ENCODE measurements at regions not wholly inside any gene's neighbourhood (a gene's known extent, or its start where the extent isn't known, plus 50 kb on each side); places are given as distances from the start of the nearest gene placed in this dataset.

- Histone ChIP-seq H3K36me3 (ENCODE audit: control insufficient read depth in 2 of 2, extremely low read depth in 1 of 2, insufficient read depth in 2 of 2, low read length in 2 of 2) (no peaks in the 10 kb centered on the region), H3K9me3 (replicated peaks; ENCODE audit: control insufficient read depth, insufficient read depth, low read length) (no peaks in the 10 kb centered on the region), H4K20me1 (replicated peaks; ENCODE audit: control insufficient read depth, extremely low read depth, insufficient read depth, low read length) (no peaks in the 10 kb centered on the region), H2AFZ (ENCODE audit: low read depth, low read length) (no peak overlapping the region), H3K4me1 (ENCODE audit: control insufficient read depth, extremely low read depth, insufficient read depth, low read length) (peaks cover 4% of the 10 kb centered on the region), H3K9me1 (replicated peaks; ENCODE audit: control insufficient read depth, extremely low read depth, insufficient read depth, low read length) (no peaks in the 10 kb centered on the region), H3K27ac (ENCODE audit: insufficient read depth, low read depth, low read length) (no peak overlapping the region), H3K4me2 (ENCODE audit: insufficient read depth, low read length) (no peak overlapping the region), H3K79me2 (ENCODE audit: control insufficient read depth, insufficient read depth, low read length) (no peaks in the 10 kb centered on the region), H3K27me3 (ENCODE audit: control insufficient read depth in 2 of 2, insufficient read depth in 2 of 2, low read length in 2 of 2) (no peaks in the 10 kb centered on the region), H3K4me3 (replicated peaks in 1 of 3; ENCODE audit: insufficient read depth in 1 of 3, low read depth in 1 of 3, low read length in 3 of 3) (no peak overlapping the region), H3K9ac (replicated peaks; ENCODE audit: extremely low read depth, insufficient read depth, low read length) (no peak overlapping the region)
- no peak for DNase-seq (ENCODE audit: low read depth, low spot score)
- BruUV-seq (replicated peaks), result no TSS peak
- ChIA-PET POLR2A (interaction anchor here (1.7 to 1.8 kb wide), 2 partner anchors 605 to 1420 kb away, joined by 5 read pairs; partner anchors contain the start of gene MAFB), CTCF (interaction anchor here (0.5 to 9.9 kb wide), 24 partner anchors 10 to 1723 kb away, joined by 3 to 157 read pairs (median 4); partner anchors contain the start of gene MAFB)
- TF ChIP-seq MYC (IDR thresholded peaks at IDR 0.05; ENCODE audit: low read depth, low read length) (no peak), CTCF (IDR thresholded peaks at IDR 0.05; ENCODE audit: extremely low read depth in 1 of 2, insufficient read depth in 1 of 2, low read depth in 1 of 2, low read length in 2 of 2) (peak; percentile 85 to 93)
- dilution Hi-C loops (cut with MboI; ENCODE audit: extremely low pct_ligation_motif_present, low sequenced_read_pairs), result no loop called here
- intact Hi-C loops (cut with micrococcal nuclease), result loop anchor here (1.0 to 10.0 kb wide), 7 partner anchors 219 to 1422 kb away; no protein-coding TSS in a partner anchor
- peak; percentile 53 for FAIRE-seq
Observed at GRCh38 chr20:39268981-39269461, 306.9 kb downstream of the DHX35 start.

GRCh38 chr20:39268491-39268951 is 306.4 kb downstream of the DHX35 start:
- Histone ChIP-seq H3K79me2 (ENCODE audit: control insufficient read depth, insufficient read depth, low read length) (no peaks in the 10 kb centered on the region), H3K4me1 (ENCODE audit: control insufficient read depth, extremely low read depth, insufficient read depth, low read length) (peaks cover 4% of the 10 kb centered on the region), H3K27me3 (ENCODE audit: control insufficient read depth in 2 of 2, insufficient read depth in 2 of 2, low read length in 2 of 2) (no peaks in the 10 kb centered on the region), H3K36me3 (ENCODE audit: control insufficient read depth in 2 of 2, extremely low read depth in 1 of 2, insufficient read depth in 2 of 2, low read length in 2 of 2) (no peaks in the 10 kb centered on the region), H3K27ac (ENCODE audit: insufficient read depth, low read depth, low read length) (no peak overlapping the region), H4K20me1 (replicated peaks; ENCODE audit: control insufficient read depth, extremely low read depth, insufficient read depth, low read length) (no peaks in the 10 kb centered on the region), H3K4me2 (ENCODE audit: insufficient read depth, low read length) (no peak overlapping the region), H3K4me3 (replicated peaks in 1 of 3; ENCODE audit: insufficient read depth in 1 of 3, low read depth in 1 of 3, low read length in 3 of 3) (no peak overlapping the region), H3K9me3 (replicated peaks; ENCODE audit: control insufficient read depth, insufficient read depth, low read length) (no peaks in the 10 kb centered on the region), H3K9me1 (replicated peaks; ENCODE audit: control insufficient read depth, extremely low read depth, insufficient read depth, low read length) (no peaks in the 10 kb centered on the region), H3K9ac (replicated peaks; ENCODE audit: extremely low read depth, insufficient read depth, low read length) (no peak overlapping the region), H2AFZ (ENCODE audit: low read depth, low read length) (no peak overlapping the region)
- intact Hi-C loops (cut with micrococcal nuclease), result loop anchor here (2.0 to 10.0 kb wide), 4 partner anchors 396 to 1422 kb away; no protein-coding TSS in a partner anchor
- DNase-seq (ENCODE audit: low read depth, low spot score), result peak; percentile 73
- no peak for FAIRE-seq
- POLR2A ChIA-PET, result interaction anchor here (1.7 to 1.8 kb wide), 2 partner anchors 605 to 1420 kb away, joined by 5 read pairs; partner anchors contain the start of gene MAFB
- CTCF ChIA-PET, result interaction anchor here (0.5 to 9.9 kb wide), 24 partner anchors 10 to 1724 kb away, joined by 3 to 157 read pairs (median 4); partner anchors contain the start of gene MAFB
- no TSS peak for BruUV-seq (replicated peaks)
- dilution Hi-C loops (cut with MboI; ENCODE audit: extremely low pct_ligation_motif_present, low sequenced_read_pairs), result no loop called here
- TF ChIP-seq JUN (IDR thresholded peaks at IDR 0.05; ENCODE audit: borderline replicate concordance, insufficient read depth, insufficient read length, low read depth), result no peak
- TF ChIP-seq FOS (IDR thresholded peaks at IDR 0.05; ENCODE audit: borderline replicate concordance, insufficient read depth, low read length), result no peak
- TF ChIP-seq EZH2 (IDR thresholded peaks at IDR 0.05; ENCODE audit: borderline replicate concordance, low read depth, low read length, severe bottlenecking), result no peak
- TF ChIP-seq MYC (IDR thresholded peaks at IDR 0.05; ENCODE audit: low read depth, low read length), result no peak
- no peak for TF ChIP-seq CTCF (IDR thresholded peaks at IDR 0.05; ENCODE audit: extremely low read depth in 1 of 2, insufficient read depth in 1 of 2, low read depth in 1 of 2, low read length in 2 of 2)
- no peak for TF ChIP-seq POLR2A (IDR thresholded peaks at IDR 0.05; ENCODE audit: low read depth, low read length)
- no peak for TF ChIP-seq MAX (IDR thresholded peaks at IDR 0.05; ENCODE audit: insufficient read depth, insufficient read length)
- TF ChIP-seq GATA2 (IDR thresholded peaks at IDR 0.05; ENCODE audit: insufficient read depth, insufficient read length, low read depth, low read length), result no peak
- no peak for TF ChIP-seq POLR2AphosphoS5 (IDR thresholded peaks at IDR 0.05; ENCODE audit: insufficient read depth, low read depth, low read length)
